ENCODE measurements at regions not wholly inside any gene's neighbourhood (a gene's known extent, or its start where the extent isn't known, plus 50 kb on each side); places are given as distances from the start of the nearest gene placed in this dataset.
"Not testable (repeated sequence)": the region's sequence is repeated elsewhere in the genome, so short reads cannot be mapped to it uniquely, and the experiment has no call there.

GRCh38 chr10:111612273-111612672, 535.4 kb downstream of the ADRA2A start:
- DNase-seq, result no peak

DNA sequence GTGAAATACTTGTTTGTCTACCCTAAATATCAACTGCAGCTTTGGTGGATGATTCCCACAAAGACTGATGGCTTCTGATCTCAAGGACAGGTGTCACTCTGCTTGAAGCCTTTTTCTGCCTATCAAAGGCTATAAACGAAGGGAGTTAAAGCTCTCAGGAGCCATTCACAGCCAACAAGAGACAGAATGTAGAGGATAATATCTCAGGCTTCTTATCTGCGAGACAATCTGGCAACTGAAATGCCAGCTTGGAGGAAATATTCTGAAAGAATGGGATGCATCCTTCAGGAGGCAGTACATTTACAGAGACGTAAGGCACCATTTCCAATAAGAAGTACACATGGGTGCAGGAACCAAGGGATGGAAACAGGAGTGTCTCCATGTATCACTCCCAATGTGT, 549.4 kb downstream of the GPAM start:
- DNase-seq, result no peak

DNA sequence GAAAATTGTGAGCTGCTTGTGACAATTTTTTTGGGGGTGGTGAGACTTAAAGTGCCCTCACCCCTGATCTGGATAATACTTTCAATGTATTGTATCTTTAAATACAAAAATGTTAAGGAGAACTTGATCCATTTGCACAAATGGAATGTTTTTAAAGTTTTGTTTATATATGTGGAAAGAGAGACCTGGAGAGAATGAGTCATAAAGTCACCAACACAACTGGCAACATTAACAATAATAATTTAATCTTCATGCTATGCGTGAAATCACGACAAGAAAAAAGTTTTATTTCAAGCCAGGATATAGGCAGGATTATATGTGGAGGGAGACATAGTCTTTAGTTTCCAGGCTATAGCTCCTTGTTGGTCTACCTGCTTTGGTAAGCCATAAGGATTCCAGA, 537.5 kb downstream of the GPAM start:
- no peak for DNase-seq

DNA sequence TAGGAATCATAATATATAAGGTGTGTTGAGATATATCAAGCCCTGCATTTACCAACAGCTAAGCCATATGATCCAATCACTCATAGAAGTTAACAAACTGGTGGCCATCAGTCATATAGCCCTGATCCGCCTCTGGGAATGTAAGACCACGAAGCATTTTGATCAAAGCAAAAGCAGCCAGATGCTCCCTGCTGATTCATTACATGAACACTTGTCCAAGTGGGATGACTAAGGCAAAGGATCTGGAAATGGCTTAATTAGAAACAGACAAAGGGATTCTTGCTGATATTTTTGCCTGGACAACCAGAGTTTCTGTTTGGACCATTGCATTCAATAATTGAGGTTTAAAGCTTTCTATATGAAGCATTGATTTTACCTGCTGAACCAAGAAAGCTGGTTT, 535.5 kb downstream of the GPAM start:
- DNase-seq, result no peak

DNA sequence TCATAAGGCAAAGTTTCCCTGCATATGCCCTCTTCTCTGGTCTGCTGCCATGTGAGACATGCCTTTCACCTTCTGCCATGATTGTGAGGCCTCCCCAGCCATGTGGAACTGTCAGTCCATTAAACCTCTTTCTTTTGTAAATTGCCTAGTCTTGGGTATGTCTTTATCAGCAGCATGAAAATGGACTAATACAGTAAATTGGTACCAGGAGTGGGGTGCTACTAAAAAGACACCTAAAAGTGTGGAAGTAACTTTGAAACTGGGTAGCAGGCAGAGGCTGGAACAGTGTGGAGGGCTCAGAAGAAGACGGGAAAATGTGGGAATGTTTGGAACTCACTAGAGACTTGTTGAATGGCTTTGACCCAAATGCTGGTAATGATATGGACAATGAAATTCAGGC, 534.5 kb downstream of the GPAM start:
- not testable (repeated sequence) for DNase-seq

- DNase-seq, result no peak
Measured at GRCh38 chr10:111650088-111650487, 533.5 kb downstream of the GPAM start.

GRCh38 chr10:111656066-111656465, 527.5 kb downstream of the GPAM start:
- DNase-seq, result no peak

- no peak for DNase-seq
Measured at GRCh38 chr10:111677759-111678158, 505.8 kb downstream of the GPAM start.

DNA sequence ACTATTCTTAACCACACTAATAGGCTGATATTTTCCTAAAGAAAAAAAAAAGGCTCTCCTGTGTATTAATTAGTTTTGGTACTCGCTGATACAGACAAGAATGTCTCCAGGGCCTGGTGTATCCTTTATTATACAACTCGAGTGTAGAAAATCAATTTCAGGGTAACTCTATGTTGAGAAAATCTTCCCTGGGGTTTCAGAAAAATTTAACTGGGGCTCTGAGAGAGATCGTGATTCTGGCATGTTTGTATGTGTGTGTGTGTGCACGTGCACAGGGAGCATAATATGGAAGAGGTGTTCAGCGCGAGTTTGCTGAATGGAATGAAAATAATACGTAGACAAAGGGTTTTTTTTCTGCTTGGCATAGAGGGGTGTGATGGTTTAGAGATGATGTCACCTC, 496.8 kb downstream of the GPAM start:
- DNase-seq, result no peak

DNA sequence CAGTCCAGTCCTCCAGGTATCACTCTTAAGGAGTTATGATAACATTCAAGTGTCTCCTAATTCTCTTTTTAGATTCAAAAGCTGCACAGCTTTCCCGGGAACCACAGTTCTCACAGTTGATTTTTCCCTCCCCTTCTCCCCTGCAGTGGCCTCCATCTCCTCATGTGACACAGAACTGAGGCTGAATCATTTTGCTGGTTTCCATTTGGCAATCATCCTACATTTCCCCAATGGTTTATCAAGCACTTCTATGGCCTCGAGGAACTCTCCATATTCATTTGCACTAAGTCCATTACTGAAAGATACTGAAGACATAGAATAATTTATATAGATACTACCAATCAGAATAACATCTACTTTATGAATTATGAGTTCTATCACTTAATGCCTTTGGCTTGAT, 484.9 kb downstream of the GPAM start:
- no peak for DNase-seq

GRCh38 chr10:111703986-111704385, 479.6 kb downstream of the GPAM start:
- no peak for DNase-seq

DNA sequence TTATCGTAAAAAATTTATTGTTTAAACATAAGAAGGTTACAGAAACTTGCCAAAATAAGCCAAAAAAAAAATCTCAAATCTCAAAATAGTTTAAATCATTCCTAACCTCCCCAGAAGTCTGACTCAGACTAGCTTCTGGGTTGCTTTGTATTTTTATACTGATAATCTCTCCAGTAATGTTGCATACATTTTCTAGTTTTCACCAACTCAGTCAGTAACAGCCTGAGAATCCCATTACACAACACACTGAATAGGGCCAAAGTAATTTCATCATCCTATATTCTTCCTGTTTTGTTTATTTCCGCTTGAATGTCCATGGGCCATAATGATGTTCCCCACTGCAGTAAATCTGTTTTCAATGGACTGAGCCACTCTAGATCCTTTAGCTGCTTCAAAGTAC, 478.5 kb downstream of the GPAM start:
- no peak for DNase-seq

DNA sequence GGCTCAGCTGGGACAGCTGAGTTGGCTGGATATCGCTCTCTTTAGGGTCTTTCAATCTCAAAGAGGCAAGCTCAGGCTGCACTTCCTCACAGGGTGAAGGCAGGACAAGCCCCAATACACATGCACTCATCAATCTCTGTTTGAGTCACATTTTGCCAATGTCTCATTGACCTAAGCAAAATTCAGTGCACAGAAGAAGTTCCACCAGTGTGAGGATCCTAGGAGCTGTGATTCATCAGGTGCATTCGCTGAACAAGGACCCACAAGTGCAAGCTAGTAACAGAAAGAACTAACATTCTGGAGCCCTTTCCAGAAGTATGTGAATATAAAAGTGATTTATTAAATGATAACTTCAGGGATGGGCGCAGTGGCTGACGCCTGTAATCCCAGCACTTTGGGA, 477.2 kb downstream of the GPAM start:
- DNase-seq, result no peak

GRCh38 chr10:111707076-111707475, 476.5 kb downstream of the GPAM start:
- DNase-seq, result no peak

DNA sequence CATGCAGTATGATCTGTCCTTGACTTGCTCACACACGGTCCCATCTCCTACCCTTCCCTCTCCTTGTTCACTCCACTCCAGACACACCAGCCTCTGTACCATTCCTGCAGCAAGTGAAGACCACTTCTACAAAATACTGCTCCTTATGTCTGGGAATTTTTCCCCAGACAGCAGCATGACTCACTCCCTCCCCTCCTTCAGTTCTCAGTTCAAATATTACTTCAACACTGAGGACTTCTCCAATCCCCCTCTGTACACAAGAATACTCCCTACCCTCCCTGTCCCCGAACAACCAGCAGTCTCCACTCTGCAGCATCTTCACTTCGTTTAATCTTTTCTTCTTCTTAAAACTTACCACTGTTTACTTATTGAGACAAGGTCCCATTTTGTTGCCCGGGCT, 474.0 kb downstream of the GPAM start:
- DNase-seq, result no peak

DNA sequence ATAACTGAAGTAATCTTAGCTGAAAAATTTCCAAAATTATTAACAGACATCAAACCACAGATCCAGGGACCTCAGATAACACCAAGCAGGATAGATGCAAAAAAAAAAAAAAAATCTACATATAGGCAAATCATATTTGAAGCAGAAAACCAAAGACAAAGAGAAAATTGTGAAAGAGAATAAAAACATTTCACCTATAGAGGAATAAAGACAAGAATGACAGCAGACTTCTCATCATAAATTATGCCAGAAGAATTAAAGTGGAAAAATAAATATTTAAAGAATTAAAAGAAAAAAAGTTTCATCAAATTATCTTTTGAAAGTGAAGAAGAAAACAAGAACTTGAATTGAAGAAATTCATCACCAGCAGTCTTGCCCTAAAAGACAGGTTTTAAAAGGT, 467.5 kb downstream of the GPAM start:
- DNase-seq, result no peak

DNA sequence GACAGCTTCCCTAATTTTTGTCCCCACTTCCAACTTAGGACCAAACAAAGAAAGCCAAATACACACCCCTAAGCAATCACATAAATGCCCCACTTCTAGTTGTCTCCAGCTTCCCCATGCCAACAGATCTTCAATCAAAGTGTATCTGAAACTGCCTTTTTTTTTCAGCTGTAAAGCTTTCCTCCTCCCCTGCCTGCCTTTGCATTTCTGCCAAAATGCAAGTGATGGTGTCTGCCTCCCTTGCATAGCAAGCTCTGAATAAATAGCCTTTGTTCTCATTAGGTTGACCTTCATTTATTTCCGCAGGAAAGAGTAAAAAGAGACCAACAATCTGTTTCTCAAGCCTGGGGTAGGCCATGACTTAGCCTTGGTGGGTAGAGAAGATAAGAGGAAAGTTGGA, 459.4 kb downstream of the GPAM start:
- DNase-seq, result no peak

DNA sequence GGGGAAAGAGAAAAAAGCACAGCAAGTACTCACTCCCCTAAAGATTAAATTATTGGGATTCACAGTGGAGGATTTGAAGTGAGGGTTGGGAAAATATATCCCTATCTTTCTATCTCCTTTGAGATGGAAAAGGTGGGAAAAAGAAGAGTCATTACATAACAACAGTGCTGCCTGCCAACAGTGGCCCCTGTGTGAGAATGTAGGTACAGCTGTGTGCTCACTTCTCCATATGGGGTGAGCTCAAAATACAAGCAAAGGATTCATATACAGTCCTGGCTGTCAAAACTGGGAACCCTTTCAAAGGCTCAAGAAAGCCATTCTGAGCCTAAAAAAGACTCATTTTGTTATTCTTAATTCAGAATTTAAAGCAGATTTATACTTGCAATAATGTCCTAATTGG, 458.5 kb downstream of the GPAM start:
- DNase-seq, result no peak

DNA sequence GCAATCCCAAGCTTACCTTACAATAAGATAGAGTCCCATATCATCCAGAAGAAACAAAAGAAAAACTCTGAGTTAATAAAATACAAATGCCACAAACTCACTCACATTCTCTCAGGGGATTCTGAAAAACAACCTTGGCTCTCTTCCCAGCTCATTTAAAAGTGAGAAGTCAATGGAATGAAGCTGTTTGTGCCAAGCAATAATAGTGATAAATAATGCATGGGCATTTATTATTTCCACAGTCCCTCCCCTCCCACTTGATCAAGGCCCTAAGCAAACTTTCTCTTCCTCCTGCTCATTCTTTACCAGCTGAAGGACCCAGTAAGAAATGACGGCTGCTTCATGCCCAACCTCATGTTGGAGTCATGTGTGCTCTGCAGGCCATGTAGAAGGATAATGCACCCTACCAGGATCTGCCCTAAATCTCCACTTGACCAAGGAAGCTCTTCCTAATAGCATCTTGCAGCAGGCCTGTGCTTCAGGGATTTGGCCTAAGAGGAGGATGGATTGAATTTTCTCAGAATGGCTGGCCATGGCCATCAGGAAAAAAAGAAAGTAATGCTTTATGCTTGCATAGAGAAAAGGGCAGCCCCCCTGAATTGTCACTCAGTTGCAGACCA, 451.3 kb downstream of the GPAM start:
- DNase-seq, result no peak

DNA sequence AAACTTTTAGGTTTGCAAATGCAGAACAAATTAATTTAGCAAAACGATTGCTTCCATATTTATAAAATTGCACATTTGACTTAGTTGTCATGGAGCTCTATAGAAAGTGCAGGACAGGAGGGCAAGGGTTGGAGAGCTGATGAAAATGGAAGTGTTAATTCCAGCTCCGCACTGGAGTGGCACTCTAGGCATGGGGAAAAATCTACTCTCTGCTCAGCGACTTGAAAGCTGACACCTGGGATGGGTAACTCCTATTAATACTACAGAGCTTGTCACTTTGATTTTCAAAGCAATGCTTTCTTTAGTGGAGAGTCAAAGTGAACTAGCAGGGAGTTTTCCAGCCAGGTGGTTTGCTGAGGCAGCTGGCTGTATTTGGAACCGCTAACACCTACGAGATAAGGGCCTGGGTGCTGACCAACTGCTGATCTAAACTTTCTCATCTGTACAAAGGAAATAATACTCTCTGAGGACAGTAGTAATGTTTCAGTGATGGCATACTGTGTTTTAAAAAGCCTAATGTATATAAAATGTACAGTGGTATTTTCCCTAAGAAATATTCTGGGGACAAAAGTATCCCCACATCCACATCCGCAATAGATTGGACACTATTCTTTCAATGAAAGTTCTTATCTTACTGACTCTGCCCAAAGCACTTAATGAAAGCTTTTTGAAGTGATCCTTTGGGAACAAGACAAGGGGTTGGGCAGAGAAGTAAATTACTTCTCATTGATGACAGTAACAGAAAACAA, 444.3 kb downstream of the GPAM start:
- no peak for DNase-seq

- no peak for DNase-seq
Measured at GRCh38 chr10:111739874-111740139, 443.8 kb downstream of the GPAM start.

DNA sequence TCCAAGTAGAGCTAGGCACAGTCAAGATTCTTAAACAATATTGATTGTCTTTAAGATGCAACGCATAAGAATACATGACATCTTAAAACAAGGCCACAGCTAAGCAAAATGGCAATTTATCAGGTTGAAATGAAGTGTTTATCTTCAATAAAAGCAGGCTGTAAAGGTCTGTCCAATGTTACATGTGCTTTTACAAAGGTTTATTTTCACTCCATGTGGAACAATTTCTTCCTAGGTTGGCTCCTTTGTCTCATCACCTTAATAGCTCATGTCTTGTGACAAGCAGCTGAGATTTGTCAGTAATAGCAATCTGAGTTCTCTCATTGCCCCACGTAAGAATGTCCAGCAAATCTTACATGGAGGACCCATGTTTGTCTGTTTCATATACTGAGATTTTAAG, 437.6 kb downstream of the GPAM start:
- DNase-seq, result no peak

GRCh38 chr10:111747751-111748150, 435.8 kb downstream of the GPAM start:
- DNase-seq, result no peak

- DNase-seq, result no peak
Measured at GRCh38 chr10:111748184-111748583, 435.4 kb downstream of the GPAM start.

GRCh38 chr10:111750165-111750849, 433.3 kb downstream of the GPAM start:
- no peak for DNase-seq

Data from stimulated activated CD4-positive, alpha-beta T cell treated with anti-CD3 and anti-CD28 coated beads, Interleukin-2, amount 100 ng/mL, for 48 hours (primary cell).